IMR-90 (cell line): ENCODE measurements at regions not wholly inside any gene's neighbourhood (a gene's known extent, or its start where the extent isn't known, plus 50 kb on each side); places are given as distances from the start of the nearest gene placed in this dataset.

Experiments
- ATAC-seq: fragments of 200-7000 bp; cut with Tn5 transposase; 2 replicates; pipeline ENCODE4 v1.9.1; 2020; ENCODE audit warnings: low read depth, mild to moderate bottlenecking, moderate library complexity
- BruUV-seq: library from RNA; stranded (reverse); fragments of 400-500 nt; replicated peaks from 2 replicates; lab custom pipeline; 2021; lab: Mats Ljungman, UMichigan
- CTCF ChIA-PET: fragments of 300-600 bp; formaldehyde crosslinking; extraction: SDS; loops from one replicate; lab custom pipeline; 2021; ENCODE audit warnings: antibody characterized with exemption; lab: Yijun Ruan, JAX
- POLR2A ChIA-PET: fragments of 300-600 bp; sonication (Branson Sonifier 250); formaldehyde crosslinking; loops from one replicate; lab custom pipeline; 2022; ENCODE audit warnings: antibody characterized with exemption; ENCODE audit not compliant: unreplicated experiment; lab: Charles Lee
- DNase-seq: peaks from one replicate; pipeline ENCODE4 v3.0.0; 2013
- H2AFZ ChIP-seq: replicated peaks from 2 replicates; pipeline ENCODE3; 2013; ENCODE audit warnings: low read length, mild to moderate bottlenecking; ENCODE audit not compliant: poor library complexity
- H2AK5ac ChIP-seq: 2 replicates; pipeline ENCODE4 v1.6.1; 2013; ENCODE audit warnings: low read depth, low read length, inconsistent platforms
- H2AK9ac ChIP-seq: replicated peaks from 2 replicates; pipeline ENCODE3; 2013; ENCODE audit warnings: mild to moderate bottlenecking, low read depth, low read length, moderate library complexity; ENCODE audit not compliant: poor library complexity
- H2BK120ac ChIP-seq: 2 replicates; pipeline ENCODE4 v1.6.1; 2013; ENCODE audit warnings: low read depth, low read length, inconsistent platforms
- H2BK15ac ChIP-seq: 3 replicates; pipeline ENCODE4 v1.6.1; 2013; ENCODE audit warnings: low read depth, low read length, inconsistent platforms
- H2BK20ac ChIP-seq: 2 replicates; pipeline ENCODE4 v1.6.1; 2013; ENCODE audit warnings: low read depth, mild to moderate bottlenecking, inconsistent platforms, low read length, moderate library complexity
- H2BK5ac ChIP-seq: 2 replicates; pipeline ENCODE4 v1.6.1; 2013; ENCODE audit warnings: mild to moderate bottlenecking, low read depth, low read length, inconsistent platforms; ENCODE audit not compliant: poor library complexity, severe bottlenecking
- H3K14ac ChIP-seq: replicated peaks from 2 replicates; pipeline ENCODE4 v1.6.1; 2013; ENCODE audit warnings: low read depth, low read length, inconsistent platforms
- H3K18ac ChIP-seq: 2 replicates; pipeline ENCODE4 v1.6.1; 2013; ENCODE audit warnings: low read depth, low read length, control low read depth
- H3K23ac ChIP-seq: 2 replicates; pipeline ENCODE4 v1.6.1; 2013; ENCODE audit warnings: low read depth, low read length, inconsistent platforms
- H3K27ac ChIP-seq: 2 replicates; pipeline ENCODE4 v1.5.1; 2013; ENCODE audit warnings: mild to moderate bottlenecking, control low read depth, low read length; ENCODE audit not compliant: insufficient read depth
- H3K27me3 ChIP-seq: 2 replicates; pipeline ENCODE4 v1.6.1; 2013; ENCODE audit warnings: low read length; ENCODE audit not compliant: control insufficient read depth, insufficient read depth
- H3K36me3 ChIP-seq: 2 replicates; pipeline ENCODE4 v1.6.1; 2013; ENCODE audit warnings: low read length, mixed read lengths; ENCODE audit not compliant: control insufficient read depth, insufficient read depth
- H3K4ac ChIP-seq: 2 replicates; pipeline ENCODE4 v1.6.1; 2013; ENCODE audit warnings: low read depth, low read length, inconsistent platforms
- H3K4me1 ChIP-seq: 2 replicates; pipeline ENCODE4 v1.6.1; 2013; ENCODE audit warnings: low read length, mixed read lengths; ENCODE audit not compliant: control insufficient read depth, insufficient read depth
- H3K4me2 ChIP-seq: 2 replicates; pipeline ENCODE4 v1.6.1; 2013; ENCODE audit warnings: low read depth, mild to moderate bottlenecking, control low read depth, low read length, moderate library complexity
- H3K4me3 ChIP-seq: 2 replicates; pipeline ENCODE4 v1.5.1; 2013; ENCODE audit warnings: low read depth, mild to moderate bottlenecking, control low read depth, low read length, moderate library complexity; ENCODE audit not compliant: insufficient read depth
- H3K56ac ChIP-seq: 2 replicates; pipeline ENCODE4 v1.6.1; 2013; ENCODE audit warnings: low read length, inconsistent platforms; ENCODE audit not compliant: insufficient read depth; ENCODE audit errors: extremely low read depth
- H3K79me1 ChIP-seq, 2 experiments: 2 replicates each; pipeline ENCODE4 v1.6.1; 2013; ENCODE audit warnings: low read length in 2 of 2, inconsistent platforms in 1 of 2, low read depth in 1 of 2
- H3K9ac ChIP-seq: 2 replicates; pipeline ENCODE4 v1.6.1; 2013; ENCODE audit warnings: low read depth, low read length, control low read depth
- H3K9me1 ChIP-seq: 2 replicates; pipeline ENCODE4 v1.6.1; 2013; ENCODE audit warnings: low read length, inconsistent platforms; ENCODE audit not compliant: insufficient read depth
- H3K9me3 ChIP-seq: 2 replicates; pipeline ENCODE4 v1.6.1; 2013; ENCODE audit warnings: low read length; ENCODE audit not compliant: control insufficient read depth, insufficient read depth
- H4K20me1 ChIP-seq: 2 replicates; pipeline ENCODE4 v1.6.1; 2013; ENCODE audit warnings: low read length, inconsistent platforms; ENCODE audit not compliant: insufficient read depth
- H4K5ac ChIP-seq: 2 replicates; pipeline ENCODE4 v1.6.1; 2013; ENCODE audit warnings: mild to moderate bottlenecking, low read depth, low read length, control low read depth
- H4K8ac ChIP-seq, 2 experiments: 2 replicates each; pipeline ENCODE4 v1.6.1; 2013; ENCODE audit warnings: low read depth in 2 of 2, low read length in 2 of 2, control low read depth in 1 of 2, inconsistent platforms in 1 of 2
- H4K91ac ChIP-seq: 2 replicates; pipeline ENCODE4 v1.6.1; 2013; ENCODE audit warnings: low read depth, low read length, inconsistent platforms; ENCODE audit not compliant: insufficient read depth
- CHD1 ChIP-seq: IDR thresholded peaks from 2 replicates; pipeline ENCODE4 v1.6.1; 2012; ENCODE audit warnings: low read depth, low read length, improper control_type of control experiment
- MAFK ChIP-seq: IDR thresholded peaks from 2 replicates; pipeline ENCODE4 v1.6.1; 2012; ENCODE audit warnings: low read depth, low read length, improper control_type of control experiment
- MXI1 ChIP-seq: IDR thresholded peaks from 2 replicates; pipeline ENCODE4 v1.6.1; 2012; ENCODE audit warnings: low read depth, mild to moderate bottlenecking, low read length, moderate library complexity, borderline replicate concordance
- RAD21 ChIP-seq: IDR thresholded peaks from 2 replicates; pipeline ENCODE4 v1.6.1; 2012; ENCODE audit warnings: low read length, improper control_type of control experiment
- RFX5 ChIP-seq: IDR thresholded peaks from 2 replicates; pipeline ENCODE4 v1.8.0; 2012; ENCODE audit warnings: low read depth, mild to moderate bottlenecking, low read length, moderate library complexity
- SMC3 ChIP-seq: fragments of 150-350 bp; IDR thresholded peaks from 2 replicates; pipeline ENCODE4 v1.6.1; 2016; ENCODE audit warnings: low read depth, mild to moderate bottlenecking, antibody characterized with exemption, low read length, moderate library complexity
- WGBS, 2 experiments: methylation state at CpG; one replicate each; pipeline versions ENCODE4 v1.1.5 to v1.1.7; 2013; ENCODE audit warnings: missing lambda C conversion rate in 2 of 2; ENCODE audit not compliant: insufficient read length in 1 of 2; ENCODE audit errors: extremely low coverage in 2 of 2; 5-methylcytosine and 5-hydroxymethylcytosine counted together
- dilution Hi-C: fragments of 300-500 bp; cut with HindIII; formaldehyde crosslinking; loops from one replicate; pipeline ENCODE4 v1.14.3; 2018; ENCODE audit warnings: low sequenced_read_pairs; ENCODE audit not compliant: unreplicated experiment
- in situ Hi-C: fragments of 300-500 bp; cut with MboI; formaldehyde crosslinking; loops from 3 replicates; pipeline ENCODE4 v1.14.3; 2019; ENCODE audit warnings: low sequenced_read_pairs, inconsistent platforms, mixed read lengths
- intact Hi-C: fragments of 100-400 bp; cut with micrococcal nuclease; formaldehyde crosslinking; loops from 2 replicates; pipeline ENCODE4 v1.10.0; 2022
- TF ChIP-seq, protein P1 (sequence below): fragments of 150-350 bp; IDR thresholded peaks from 2 replicates; pipeline ENCODE4 v1.6.1; 2017; ENCODE audit warnings: mild to moderate bottlenecking, antibody characterized with exemption, low read length, low read depth

DNA sequence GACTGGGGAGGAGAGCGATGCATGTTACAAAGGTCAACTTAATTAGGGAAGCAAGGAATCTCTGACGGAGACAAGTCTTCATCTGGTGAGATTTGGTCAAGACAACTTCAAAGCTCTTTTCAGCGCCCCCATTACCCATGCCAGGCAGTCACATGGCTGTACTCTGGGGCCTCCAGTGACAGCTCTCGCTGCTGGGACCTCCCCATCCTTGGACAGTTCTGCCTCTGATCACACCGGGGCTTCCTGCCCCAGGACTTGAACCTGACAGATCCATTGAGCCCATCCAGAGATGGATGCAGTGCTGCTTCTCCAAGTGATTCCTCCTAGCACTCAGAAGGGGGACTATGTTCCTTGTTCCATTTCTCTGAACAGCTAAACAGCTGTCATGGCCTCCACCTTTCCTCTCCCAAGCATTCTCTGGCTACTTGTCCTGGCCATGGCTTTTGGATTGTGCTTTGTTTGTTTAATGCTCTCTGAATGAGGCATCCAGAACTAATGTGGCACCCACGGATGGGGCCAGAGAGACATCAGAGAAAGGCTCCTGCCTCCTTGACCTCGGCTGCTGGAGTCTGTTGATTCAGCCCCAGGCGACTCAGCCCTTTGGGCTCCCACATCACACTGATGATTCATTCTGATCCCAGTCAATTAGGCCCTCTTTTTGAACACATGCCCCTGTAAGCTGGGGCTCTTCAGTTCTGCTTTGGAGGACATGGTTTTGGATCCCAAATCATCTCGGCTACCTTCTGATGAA lies 122.1 kb upstream of the ADAMTS16 start:
- Histone ChIP-seq H2AFZ (no peak overlapping the region), H3K9me1 (no peaks in the 10 kb centered on the region), H4K20me1 (no peaks in the 10 kb centered on the region), H3K18ac (no peak overlapping the region), H3K27me3 (no peaks in the 10 kb centered on the region), H2AK5ac (no peak overlapping the region), H4K91ac (no peak overlapping the region), H3K56ac (no peak overlapping the region), H3K23ac (no peak overlapping the region), H2BK120ac (no peak overlapping the region), H3K4me2 (no peak overlapping the region), H2BK5ac (no peak overlapping the region), H3K4me3 (no peak overlapping the region), H3K27ac (no peak overlapping the region), H3K36me3 (no peaks in the 10 kb centered on the region), H4K5ac (no peak overlapping the region), H3K79me1 (no peaks in the 10 kb centered on the region), H2BK20ac (no peak overlapping the region), H3K4ac (no peak overlapping the region), H3K4me1 (no peaks in the 10 kb centered on the region), H2BK15ac (no peak overlapping the region), H4K8ac (no peak overlapping the region), H3K14ac (no peak overlapping the region), H2AK9ac (no peak overlapping the region), H3K9me3 (peaks cover 21% of the 10 kb centered on the region), H3K9ac (no peak overlapping the region)
- no peak for ATAC-seq
- ChIA-PET POLR2A (no interaction called here), CTCF (no interaction called here)
- dilution Hi-C loops, result no loop called here
- no TSS peak for BruUV-seq
- WGBS, 2 experiments, result 0% methylated on average over 1 of the region's 9 CpGs; no CpG with 5 or more reads in 1 of the 2 experiments
- DNase-seq, result no peak
- TF ChIP-seq, protein P1, sequence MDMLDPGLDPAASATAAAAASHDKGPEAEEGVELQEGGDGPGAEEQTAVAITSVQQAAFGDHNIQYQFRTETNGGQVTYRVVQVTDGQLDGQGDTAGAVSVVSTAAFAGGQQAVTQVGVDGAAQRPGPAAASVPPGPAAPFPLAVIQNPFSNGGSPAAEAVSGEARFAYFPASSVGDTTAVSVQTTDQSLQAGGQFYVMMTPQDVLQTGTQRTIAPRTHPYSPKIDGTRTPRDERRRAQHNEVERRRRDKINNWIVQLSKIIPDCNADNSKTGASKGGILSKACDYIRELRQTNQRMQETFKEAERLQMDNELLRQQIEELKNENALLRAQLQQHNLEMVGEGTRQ, result no peak
- no peak for TF ChIP-seq MXI1
- TF ChIP-seq RAD21, result no peak
- no peak for TF ChIP-seq MAFK
- TF ChIP-seq RFX5, result no peak
- no peak for TF ChIP-seq CHD1
- TF ChIP-seq SMC3, result no peak
- in situ Hi-C loops, result no loop called here
- intact Hi-C loops, result no loop called here
